Femur (tissue), 1 donor: ENCODE measurements at regions not wholly inside any gene's neighbourhood (a gene's known extent, or its start where the extent isn't known, plus 50 kb on each side); places are given as distances from the start of the nearest gene placed in this dataset.
"Not testable (repeated sequence)": the region's sequence is repeated elsewhere in the genome, so short reads cannot be mapped to it uniquely, and the experiment has no call there.

Source experiments
- DNase-seq: peaks from one replicate; pipeline ENCODE4 v3.0.0-alpha.2; 2017

DNA sequence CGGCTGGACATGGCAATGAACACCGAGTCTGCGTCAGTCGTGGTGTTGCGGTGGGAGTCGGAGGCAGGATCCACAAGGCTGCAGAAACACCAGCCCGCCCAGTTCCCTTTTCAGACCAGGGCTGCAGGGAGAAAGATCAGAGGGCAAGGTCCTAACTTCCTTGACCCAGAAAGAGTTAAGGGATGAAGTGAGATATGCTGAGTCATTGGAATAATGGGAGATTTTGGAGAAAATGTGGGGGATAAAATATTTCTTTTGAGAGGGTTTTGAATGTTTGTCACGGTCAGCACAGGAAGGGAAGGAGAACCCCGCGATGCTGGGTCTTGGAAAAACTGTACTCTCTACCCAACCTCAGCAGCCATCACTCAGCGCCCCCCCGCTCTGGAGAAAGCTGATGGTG is 416.0 kb downstream of the ICE1 start:
- DNase-seq: no peak

DNA sequence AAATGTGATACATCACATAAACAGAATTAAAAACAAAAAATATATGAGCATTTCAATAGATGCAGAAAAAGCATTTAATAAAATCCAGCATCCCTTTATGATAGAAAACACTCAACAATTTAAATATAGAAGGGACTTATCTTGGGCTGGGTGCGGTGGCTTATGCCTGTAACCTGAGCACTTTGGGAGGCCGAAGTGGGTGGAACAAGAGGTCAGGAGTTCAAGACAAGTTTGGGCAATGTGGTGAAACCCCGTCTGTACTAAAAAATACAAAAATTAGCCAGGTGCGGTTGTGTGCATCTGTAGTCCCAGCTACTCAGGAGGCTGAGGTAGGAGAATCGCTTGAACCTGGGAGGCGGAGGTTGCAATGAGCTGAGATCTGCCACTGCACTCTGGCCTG is 409.1 kb downstream of the ICE1 start:
- not testable (repeated sequence) for DNase-seq

DNA sequence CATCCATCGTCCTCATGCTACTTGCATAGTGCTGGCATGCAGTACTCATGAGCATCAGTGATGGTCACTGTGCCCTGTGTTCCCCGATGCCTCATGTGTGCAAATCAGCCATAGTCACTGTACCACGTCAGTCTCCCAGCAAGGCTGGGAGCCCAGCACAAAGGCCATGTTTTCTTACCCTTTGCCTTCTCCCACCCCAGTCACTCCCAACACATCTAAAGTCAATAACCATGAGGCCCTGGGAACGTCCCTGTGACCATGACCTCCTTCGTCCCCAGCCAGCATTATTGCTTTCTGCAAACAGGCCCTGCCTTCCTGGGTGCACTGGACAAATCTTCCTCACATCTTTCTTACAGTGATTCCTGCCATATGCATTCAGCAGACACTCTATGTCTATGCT is 406.1 kb downstream of the ICE1 start:
- no peak for DNase-seq

DNA sequence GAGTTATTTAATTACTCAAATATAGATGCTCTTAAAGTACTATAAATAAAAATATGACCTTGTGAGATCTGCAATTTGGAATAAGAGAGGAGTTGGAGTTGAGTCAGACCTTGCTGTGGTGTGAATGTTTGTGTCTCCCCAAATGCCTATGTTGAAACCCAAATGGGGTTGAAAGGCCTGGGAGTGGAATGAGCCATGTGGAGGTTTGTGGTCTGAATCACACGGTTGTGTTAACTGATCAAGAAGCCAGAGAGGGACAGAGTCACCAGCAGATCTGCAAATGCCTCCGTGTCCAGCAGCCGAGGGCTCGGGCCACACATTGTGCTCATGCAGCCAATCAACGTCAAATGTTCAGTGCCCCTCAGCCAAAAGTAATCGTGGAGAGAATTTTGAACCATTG is 404.4 kb downstream of the ICE1 start:
- DNase-seq: no peak

DNA sequence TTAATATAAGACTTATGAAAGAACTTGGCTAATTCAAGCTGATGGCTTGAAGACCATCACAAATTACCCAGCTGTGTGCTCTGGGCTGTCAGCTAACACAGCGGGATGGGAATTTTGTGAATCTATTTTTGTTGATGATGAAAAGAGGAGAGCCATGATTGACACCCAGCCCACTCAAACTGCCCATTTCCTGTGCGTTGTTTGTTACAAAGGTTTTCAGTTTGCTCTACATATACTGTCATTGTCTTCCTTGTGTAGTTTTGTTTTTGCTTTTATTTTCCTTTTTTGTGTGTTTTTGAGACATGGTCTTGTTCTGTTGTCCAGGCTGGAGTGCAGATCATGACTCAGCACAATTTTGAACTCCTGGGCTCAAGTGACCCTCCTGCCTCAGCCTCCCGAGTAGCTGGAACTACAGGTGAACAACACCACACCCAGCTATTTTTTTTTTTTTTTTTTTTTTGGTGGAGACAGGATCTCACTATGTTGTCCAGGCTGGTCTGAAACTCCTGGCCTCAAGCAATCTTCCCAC is 400.3 kb downstream of the ICE1 start:
- DNase-seq: no peak

DNA sequence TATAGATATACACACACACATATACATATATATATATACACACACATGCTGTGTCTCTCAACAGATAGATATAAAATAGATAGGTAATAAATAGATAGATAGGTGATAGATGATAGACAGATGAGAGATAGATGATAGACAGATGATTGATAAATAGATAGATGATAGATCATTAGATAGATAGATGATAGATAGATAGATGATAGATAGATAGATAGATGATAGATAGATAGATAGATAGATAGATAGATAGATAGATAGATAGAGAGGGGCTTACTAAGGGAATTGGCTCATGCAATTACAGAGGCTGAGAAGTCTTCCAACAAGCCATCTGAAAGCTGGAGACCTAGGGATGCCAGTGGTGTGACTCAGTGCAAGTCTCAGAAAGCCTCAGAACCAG is 394.5 kb downstream of the ICE1 start:
- no peak for DNase-seq

DNA sequence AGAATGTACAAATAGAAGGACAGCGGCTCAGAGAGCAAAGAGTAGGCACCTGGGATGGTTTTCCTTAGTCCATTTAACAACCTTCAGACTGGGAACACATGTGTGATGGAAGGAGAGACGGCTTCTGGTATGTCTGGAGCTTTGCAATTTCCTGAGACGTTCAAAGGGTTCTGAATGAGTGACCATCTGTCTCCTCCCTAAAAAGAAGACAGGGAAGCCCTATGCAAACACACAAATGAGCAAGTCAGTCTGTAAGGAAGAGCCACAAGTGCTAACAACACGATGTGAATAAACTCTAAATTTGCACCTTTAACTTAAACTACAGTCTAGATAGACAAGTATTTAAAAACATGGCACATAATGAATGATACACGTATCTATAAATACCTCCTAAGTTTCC is 391.0 kb downstream of the ICE1 start:
- DNase-seq: no peak

DNA sequence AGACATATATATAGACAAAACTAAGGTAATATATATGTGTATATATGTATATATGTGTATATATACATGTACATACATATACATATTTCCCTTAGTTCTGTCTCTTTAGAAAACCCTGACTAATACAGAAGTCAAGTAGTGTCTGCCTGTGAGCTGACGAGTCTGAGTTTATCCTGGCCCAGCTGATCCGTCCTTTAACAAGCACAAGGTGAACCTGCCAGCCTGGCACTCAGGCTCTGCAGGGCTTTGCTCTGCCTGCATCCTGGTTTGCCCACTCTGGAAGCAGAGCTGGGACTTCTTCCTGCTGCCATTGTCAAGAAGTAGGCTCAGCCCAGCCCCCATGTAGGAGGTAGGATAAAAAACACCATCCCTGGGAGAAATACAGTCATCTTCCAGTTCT is 388.0 kb downstream of the ICE1 start:
- DNase-seq: no peak

DNA sequence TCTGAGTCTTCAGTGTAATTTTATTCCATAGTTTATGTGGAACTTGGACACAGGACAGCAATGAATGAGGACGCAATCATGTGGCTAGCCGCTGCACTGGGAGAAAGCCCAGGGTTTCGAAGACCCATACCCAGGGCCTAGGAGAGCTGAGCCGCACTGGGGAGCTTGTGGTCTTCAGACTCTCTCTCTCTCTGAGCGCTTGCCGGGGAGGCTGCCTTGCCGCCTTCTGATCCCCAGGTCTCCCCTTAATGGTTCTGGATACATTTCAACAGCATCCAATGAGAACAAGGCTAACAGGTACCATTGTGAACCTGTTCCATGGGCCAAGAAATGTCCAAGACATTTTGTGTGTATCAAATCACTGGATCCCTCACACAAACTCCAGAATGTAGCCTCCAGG is 383.4 kb downstream of the ICE1 start:
- no peak for DNase-seq

DNA sequence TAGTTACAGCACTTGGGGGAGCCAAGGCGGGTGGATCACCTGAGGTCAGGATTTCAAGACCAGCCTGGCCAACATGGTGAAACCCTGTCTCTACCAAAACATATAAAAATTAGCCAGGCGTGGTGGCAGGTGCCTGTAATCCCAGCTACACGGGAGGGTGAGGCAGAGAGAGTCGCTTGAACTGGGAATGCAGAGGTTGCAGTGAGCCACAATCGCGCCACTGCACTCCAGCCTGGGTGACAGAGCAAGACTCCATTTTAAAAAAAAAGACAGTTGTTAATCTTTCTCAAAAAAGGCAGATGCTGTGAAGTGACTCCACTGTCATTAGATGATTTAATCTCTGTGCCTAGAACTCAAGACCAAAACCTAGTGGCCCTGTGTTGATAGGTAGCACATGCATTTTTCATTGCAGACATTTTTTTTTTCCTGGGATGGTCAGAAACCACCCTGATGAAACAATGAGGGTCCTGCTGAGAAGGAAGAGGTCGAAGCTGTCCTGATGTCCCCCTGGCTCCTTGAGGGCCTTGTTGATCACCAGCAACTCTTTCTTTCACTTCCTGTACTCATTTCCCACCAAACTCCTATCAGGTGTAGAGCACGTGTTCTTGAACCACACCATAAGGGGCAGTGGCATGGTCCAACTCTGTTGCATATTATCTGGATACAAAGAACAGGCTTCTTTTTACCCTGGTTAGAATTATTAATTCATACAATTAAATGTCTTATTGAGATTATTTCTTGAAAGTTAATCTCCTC is 382.2 kb downstream of the ICE1 start:
- no peak for DNase-seq

DNA sequence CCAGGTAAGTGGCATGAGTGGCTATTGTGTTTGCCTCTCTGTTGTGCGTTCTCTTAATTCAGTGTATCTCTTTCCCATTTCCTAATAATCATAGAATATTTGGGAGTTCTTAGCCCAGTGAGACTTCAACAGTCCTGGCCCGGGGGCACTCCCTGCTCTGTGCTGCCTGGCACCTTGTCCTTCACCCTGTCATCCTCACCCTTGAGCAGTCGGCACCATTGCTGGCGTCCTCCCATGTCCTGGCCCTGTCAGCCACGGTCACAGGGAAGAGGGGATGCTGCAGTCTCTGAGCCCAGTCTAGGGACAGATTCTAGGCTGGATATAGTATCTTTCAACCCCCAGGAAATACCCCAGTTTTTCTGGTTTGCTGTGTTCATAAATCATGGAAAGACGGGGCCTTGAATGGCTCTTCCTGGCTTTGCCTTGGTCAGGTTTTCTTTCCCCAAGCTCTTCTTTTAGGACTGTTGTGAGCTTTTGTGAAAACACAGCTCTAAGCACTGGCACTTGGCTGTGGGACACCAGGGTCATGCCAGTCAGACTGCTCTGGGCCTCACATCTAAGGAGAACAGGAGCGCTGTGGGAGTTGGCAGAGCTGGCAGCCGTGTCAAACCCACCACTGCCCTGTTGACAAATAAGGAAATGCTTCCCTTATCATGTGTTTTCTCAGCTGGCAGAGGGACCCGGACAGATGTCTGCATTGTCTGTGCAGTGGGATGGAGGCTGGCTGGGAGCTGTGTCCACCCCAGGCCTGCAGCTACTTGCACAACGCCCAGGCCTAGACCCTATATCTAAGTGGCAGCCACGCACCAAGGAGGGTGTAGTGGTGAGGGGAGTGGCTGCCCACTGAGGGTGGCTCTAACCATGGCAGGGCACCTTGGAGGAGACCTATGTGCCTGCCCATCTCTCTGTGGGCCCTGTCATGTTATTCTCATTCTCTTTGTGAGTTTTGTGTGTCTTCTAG is 378.6 kb downstream of the ICE1 start:
- no peak for DNase-seq

DNA sequence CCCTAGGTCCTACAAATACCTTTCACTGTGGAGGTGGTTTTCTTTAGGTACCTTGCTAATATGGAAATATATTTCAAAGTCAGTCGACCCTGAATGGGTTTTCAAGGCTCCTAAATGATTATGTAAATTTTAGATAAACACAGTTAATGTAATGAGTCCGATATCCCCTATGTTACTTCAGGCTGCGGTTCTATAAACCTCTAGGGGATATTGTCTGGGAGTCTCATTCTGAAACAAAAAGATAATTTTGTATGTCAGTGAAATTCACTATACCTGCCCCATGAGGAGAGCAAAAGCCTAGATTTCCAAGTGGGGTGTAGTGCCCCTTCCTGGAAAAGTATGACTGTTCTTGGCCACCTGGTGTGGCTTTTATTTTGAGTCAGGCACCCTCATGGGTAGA is 377.3 kb downstream of the ICE1 start:
- no peak for DNase-seq

DNA sequence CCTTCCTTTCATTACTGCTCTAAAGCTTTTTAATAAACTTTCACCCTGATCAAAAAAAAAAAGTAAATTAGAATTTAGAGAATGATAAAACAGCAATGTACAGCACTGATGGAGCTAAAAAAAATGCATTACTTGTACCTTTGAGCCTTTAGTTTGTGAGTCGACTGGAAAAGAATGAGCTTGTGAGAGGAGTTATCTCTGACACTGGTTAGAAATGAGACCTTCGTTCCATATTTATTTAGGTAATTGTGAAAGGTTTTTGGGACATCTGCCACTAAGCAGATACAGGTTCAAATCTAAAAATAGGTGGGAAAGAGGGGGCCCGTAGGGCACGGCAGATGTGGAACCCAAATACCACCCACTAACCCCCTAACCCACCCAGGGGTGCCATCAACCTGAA is 376.8 kb downstream of the ICE1 start:
- DNase-seq: no peak

DNA sequence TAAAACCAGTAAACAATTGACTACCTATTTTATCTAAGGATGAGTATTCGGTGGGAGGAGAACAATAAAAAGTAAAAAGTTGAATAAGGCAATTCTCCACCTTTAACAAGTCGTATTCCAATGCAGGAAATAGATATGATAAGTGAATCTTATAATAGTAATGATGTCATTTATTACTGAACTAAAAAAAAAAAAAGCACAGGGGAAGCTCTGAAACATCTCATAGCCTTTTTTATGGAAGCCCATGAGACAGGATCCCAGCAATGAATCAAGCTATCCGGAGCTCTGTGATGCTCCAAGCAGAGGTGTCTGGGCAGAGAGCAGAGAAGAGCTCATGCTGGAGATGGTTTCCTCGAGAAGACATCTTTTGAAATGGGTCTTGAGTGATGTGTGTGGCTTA is 376.0 kb downstream of the ICE1 start:
- no peak for DNase-seq

DNA sequence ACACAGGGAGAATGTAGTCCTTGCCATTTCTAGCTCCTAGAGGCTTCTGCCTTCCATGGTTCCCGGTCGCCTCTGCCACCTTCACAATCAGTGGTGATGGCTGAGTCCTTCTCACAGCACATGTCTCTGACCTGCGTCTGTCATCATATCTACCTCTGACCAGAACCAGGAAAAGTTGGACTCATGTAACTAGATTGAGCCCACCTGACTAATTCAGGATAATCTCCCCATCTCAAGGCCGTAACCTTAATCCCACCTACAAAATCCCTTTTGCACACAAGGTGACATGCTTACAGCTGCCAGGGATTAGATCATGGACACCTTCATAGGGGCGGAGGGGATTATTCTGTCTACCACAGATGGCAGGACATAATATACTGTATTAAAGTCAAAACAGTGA is 375.6 kb downstream of the ICE1 start:
- DNase-seq: no peak

DNA sequence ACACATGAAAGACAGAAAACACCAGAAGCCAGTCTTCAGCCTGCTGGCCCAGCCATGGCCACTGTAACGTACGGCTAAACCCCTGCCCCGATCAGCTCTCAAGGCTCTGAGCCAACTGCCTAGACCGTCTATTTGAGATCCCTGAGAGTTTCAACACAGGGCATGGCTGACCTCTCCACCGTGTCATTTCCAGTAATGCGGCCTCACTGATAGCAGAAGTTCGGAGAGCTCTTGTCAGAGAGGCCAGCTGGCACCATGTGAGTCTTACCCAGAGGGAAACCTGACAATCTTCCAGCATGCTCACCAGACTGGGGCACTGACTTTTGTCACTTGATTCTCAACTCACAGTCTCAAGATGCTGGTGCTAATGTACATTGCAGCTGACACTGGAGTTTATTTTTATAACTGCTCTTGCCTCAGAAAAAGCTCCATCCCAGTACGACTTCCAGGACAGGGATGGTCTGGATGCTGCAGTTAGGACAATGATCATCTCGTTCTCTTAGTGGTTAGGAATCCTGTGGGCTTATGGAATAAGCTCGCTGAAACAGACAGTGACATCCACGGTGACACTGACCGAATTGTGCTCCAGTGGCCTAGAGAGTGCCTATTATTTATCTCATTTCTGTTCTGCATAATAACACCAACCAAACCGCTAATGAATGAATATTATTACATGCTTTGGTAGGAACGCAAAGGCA is 372.7 kb downstream of the ICE1 start:
- peak; percentile 24 for DNase-seq

DNA sequence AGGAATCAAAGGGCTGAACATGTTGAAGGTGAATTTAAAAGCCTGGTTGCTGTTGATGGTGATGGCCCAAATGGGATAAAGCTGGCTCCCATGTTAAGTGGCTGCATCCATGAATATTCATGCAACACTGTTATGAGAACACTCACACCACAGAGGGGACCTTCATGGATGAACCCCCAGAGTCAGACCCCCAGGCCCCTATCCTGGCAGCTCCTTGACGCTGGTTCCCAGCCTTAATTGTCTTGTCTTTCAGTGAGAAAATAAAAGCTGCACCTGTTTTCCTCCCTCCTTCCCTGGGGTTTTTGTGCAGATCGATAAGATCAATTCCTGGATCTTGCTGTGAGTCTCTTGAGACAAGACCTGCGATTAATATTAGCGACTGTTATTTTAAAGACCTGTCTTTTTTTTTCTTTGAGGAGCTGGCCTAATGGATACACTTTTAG is 371.7 kb downstream of the ICE1 start:
- DNase-seq: no peak

DNA sequence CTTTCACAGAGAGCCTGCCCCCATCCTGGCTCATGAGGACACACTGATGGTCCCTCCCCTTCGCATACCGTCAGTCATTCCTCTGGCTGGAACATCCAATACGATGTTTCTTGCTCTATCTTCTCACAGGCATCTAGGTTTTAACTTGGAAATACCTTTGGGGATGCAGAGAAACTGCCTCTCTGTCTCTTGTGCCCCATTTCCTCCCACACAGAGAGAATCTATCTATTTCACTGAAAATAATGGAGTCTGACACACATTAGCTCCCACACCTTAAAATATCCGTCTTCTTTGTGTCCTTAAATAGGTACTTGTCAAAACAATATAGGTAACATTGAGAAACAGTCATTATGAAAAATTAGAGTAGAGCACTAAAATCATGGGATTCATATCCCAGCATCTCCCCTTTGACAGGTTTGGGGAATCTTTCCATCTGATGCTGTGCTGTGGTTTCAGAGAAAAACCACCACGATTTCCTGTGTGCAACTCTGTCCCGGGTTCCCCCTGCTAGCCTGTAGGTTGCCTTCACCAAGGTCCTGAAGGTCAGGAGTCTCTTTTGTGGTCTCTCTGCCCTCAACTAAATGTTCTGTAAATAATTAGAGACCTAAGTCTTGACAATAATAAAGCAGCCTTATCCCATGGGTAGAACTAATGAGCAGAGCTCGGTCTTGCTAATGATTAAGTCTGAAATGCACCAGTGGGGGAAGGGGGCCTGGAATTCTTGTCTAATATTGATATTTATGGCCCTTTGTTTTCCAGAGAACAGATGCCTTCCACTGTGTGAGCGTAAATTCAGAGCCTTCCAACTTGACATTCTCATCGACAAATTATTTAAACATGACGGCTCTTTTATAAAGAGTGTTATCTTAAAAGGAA is 371.0 kb downstream of the ICE1 start:
- DNase-seq: no peak

DNA sequence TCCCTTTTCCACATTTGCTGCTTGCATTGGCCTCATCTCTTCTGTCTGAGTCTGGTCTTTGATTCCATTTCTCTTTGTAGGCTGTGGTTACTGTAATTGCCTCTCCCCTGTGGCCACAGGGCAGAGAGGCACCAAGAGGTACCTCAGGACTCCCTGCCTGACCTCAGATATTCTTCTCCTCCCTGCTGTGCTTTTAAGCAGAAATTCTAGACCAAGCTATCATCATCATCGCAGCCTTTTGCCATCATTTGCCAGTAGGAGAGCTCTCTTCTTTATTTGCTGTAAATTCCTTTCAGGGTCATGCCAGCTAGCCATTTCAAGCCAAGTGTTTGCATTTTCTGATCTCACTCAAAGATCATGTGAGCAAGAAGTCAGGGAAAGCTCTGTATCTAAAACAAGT is 369.6 kb downstream of the ICE1 start:
- no peak for DNase-seq

DNA sequence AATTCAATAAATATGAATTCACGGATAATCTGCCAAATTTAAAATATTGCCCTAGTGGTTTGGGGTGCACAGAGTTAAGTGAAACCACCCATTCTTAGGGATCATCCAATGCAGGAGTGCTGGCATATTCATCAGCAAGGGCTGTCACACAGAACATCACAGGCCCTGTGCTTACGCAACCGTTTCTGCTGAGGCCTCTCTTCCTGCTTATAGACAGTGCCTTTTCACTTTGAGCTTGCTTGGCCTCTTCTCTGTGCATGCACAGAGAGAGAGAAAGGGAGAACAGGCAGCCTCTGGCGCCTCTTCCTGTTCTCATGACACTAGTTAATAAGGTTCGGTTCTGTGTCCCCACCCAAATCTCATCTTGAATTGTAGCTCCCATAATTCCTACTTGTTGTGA is 366.3 kb downstream of the ICE1 start:
- no peak for DNase-seq

DNA sequence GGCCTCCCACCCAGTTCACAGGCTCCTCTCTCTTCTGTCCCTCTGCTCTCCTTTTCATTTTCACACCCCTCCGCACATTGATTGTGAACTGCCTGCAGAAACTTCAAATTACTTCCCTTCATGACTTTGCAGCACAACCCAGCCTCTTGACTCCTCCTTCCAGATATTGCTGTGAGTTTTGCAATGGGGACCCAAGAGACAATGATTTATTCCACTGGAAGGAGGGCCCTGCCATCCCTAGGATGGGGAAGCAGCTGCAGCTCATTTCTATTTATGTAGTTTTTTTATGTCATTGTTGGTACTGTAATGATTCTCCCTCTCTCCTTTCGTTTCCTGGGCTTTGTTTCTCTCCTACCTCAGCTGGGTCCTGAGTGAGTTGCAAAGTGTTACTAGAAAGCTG is 364.9 kb downstream of the ICE1 start:
- DNase-seq: no peak

DNA sequence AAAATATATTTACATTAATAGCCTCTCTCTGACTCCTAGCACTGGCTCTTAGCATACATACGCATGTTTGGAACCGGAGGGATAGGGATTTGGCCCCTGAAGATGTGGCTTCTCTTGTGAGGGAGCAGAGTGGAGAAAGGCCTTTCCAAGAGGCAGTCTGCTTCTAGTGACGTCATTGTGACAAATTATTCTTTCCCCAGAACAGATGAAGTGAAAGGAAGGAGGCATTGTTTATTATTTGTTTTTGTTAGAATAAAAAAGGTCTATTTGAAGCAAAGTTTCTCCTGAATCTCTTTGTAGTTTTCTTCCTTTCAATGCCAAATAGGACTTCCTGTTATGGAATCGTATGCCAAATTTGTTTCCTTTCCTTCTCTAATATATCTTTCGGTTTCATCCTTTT is 361.6 kb downstream of the ICE1 start:
- no peak for DNase-seq
